A673 (cell line): ENCODE measurements at regions not wholly inside any gene's neighbourhood (a gene's known extent, or its start where the extent isn't known, plus 50 kb on each side); places are given as distances from the start of the nearest gene placed in this dataset.

ENCODE experiments used
- BruUV-seq: library from RNA; stranded (reverse); fragments of 400-500 nt; replicated peaks from 2 replicates; lab custom pipeline; 2021; lab: Mats Ljungman, UMichigan
- CTCF ChIA-PET: fragments of 300-600 bp; sonication (Branson Sonifier 250); formaldehyde crosslinking; loops from one replicate; lab custom pipeline; 2022; ENCODE audit warnings: antibody characterized with exemption; lab: Charles Lee
- POLR2A ChIA-PET: fragments of 300-600 bp; sonication (Branson Sonifier 250); formaldehyde crosslinking; loops from one replicate; lab custom pipeline; 2022; ENCODE audit warnings: antibody characterized with exemption; ENCODE audit not compliant: low non-redundant PET; lab: Charles Lee
- DNase-seq: peaks from one replicate; pipeline ENCODE4 v3.0.0-alpha.2; 2015; ENCODE audit warnings: low spot score
- H3K27ac ChIP-seq: fragments of 200-600 bp; sonication (generic); 2 replicates; pipeline ENCODE4 v1.5.1; 2016; ENCODE audit warnings: mixed run types, low read depth, mild to moderate bottlenecking, mixed read lengths, antibody characterized with exemption, low read length; ENCODE audit not compliant: poor library complexity, severe bottlenecking
- H3K27me3 ChIP-seq: fragments of 200-600 bp; sonication (generic); replicated peaks from 2 replicates; pipeline ENCODE4 v1.6.1; 2017; ENCODE audit warnings: mixed run types, low read depth, mild to moderate bottlenecking, mixed read lengths, antibody characterized with exemption, low read length; ENCODE audit not compliant: insufficient read depth, poor library complexity
- H3K36me3 ChIP-seq: fragments of 200-600 bp; sonication (generic); 2 replicates; pipeline ENCODE4 v1.6.1; 2016; ENCODE audit warnings: mixed run types, mild to moderate bottlenecking, mixed read lengths, antibody characterized with exemption, low read length; ENCODE audit not compliant: insufficient read depth, poor library complexity, severe bottlenecking
- H3K4me1 ChIP-seq: fragments of 200-600 bp; sonication (generic); 2 replicates; pipeline ENCODE4 v1.6.1; 2017; ENCODE audit warnings: mixed run types, mild to moderate bottlenecking, mixed read lengths, antibody characterized with exemption, low read length; ENCODE audit not compliant: insufficient read depth, poor library complexity, severe bottlenecking
- H3K4me3 ChIP-seq: fragments of 200-600 bp; sonication (generic); 2 replicates; pipeline ENCODE4 v1.5.1; 2016; ENCODE audit warnings: low read depth, mixed run types, mild to moderate bottlenecking, mixed read lengths, low read length; ENCODE audit not compliant: poor library complexity, severe bottlenecking
- H3K9me3 ChIP-seq: fragments of 200-600 bp; sonication (generic); 2 replicates; pipeline ENCODE4 v1.6.1; 2016; ENCODE audit warnings: mixed run types, low read depth, mild to moderate bottlenecking, mixed read lengths, antibody characterized with exemption, low read length; ENCODE audit not compliant: poor library complexity, severe bottlenecking
- CTCF ChIP-seq: fragments of 300-800, 200-600 bp; sonication (generic); conservative IDR thresholded peaks from 2 replicates; pipeline ENCODE4 v1.5.1; 2017; ENCODE audit warnings: low read depth, mild to moderate bottlenecking, antibody characterized with exemption, low read length, moderate library complexity, mixed read lengths
- EZH2 ChIP-seq: fragments of 200-600 bp; sonication (generic); IDR thresholded peaks from 2 replicates; pipeline ENCODE4 v1.6.1; 2017; ENCODE audit warnings: borderline replicate concordance, low read depth, mild to moderate bottlenecking, mixed read lengths, antibody characterized with exemption, low read length; ENCODE audit not compliant: poor library complexity, severe bottlenecking
- intact Hi-C: fragments of 100-400 bp; cut with micrococcal nuclease; formaldehyde crosslinking; loops from one replicate; pipeline ENCODE4 v1.10.0; 2022; ENCODE audit not compliant: unreplicated experiment

GRCh38 chr2:167708998-167709397 is 538.4 kb downstream of the STK39 start:
- ChIA-PET POLR2A (no interaction called here), CTCF (no interaction called here)
- Histone ChIP-seq H3K36me3 (no peaks in the 10 kb centered on the region), H3K4me1 (no peaks in the 10 kb centered on the region), H3K4me3 (no peak overlapping the region), H3K9me3 (no peaks in the 10 kb centered on the region), H3K27me3 (no peaks in the 10 kb centered on the region), H3K27ac (no peak overlapping the region)
- BruUV-seq = no TSS peak
- no peak for DNase-seq
- TF ChIP-seq CTCF = no peak
- TF ChIP-seq EZH2 = no peak
- intact Hi-C loops = no loop called here

GRCh38 chr2:167706800-167707199 is 540.6 kb downstream of the STK39 start:
- ChIA-PET POLR2A (no interaction called here), CTCF (no interaction called here)
- BruUV-seq = no TSS peak
- H3K4me1 ChIP-seq = no peaks in the 10 kb centered on the region
- TF ChIP-seq EZH2 (no peak), CTCF (no peak)
- no peak for DNase-seq
- intact Hi-C loops = no loop called here
- H3K27ac ChIP-seq = no peak overlapping the region
- H3K4me3 ChIP-seq = no peak overlapping the region
- H3K36me3 ChIP-seq = no peaks in the 10 kb centered on the region
- H3K9me3 ChIP-seq = no peaks in the 10 kb centered on the region
- no peaks in the 10 kb centered on the region for H3K27me3 ChIP-seq

GRCh38 chr2:167703441-167703840 is 544.0 kb downstream of the STK39 start:
- no peak overlapping the region for H3K4me3 ChIP-seq
- POLR2A ChIA-PET = no interaction called here
- BruUV-seq = no TSS peak
- H3K27me3 ChIP-seq = no peaks in the 10 kb centered on the region
- TF ChIP-seq EZH2 (no peak), CTCF (no peak)
- H3K4me1 ChIP-seq = no peaks in the 10 kb centered on the region
- DNase-seq = no peak
- H3K36me3 ChIP-seq = no peaks in the 10 kb centered on the region
- H3K9me3 ChIP-seq = no peaks in the 10 kb centered on the region
- intact Hi-C loops = no loop called here
- H3K27ac ChIP-seq = no peak overlapping the region
- CTCF ChIA-PET = no interaction called here
